ENCODE measurements at regions not wholly inside any gene's neighbourhood (a gene's known extent, or its start where the extent isn't known, plus 50 kb on each side); places are given as distances from the start of the nearest gene placed in this dataset.

- in situ Hi-C loops (cut with MboI; ENCODE audit: low sequenced_read_pairs, unreplicated experiment): no loop called here
- no peak for DNase-seq (ENCODE audit: low spot score)
- TF ChIP-seq CTCF (IDR thresholded peaks at IDR 0.05; ENCODE audit: borderline replicate concordance, control extremely low read depth, extremely low read depth, insufficient read depth, missing control alignments): no peak
Measured at GRCh38 chr2:51628917-51629316, 597.0 kb upstream of the NRXN1 start.

GRCh38 chr2:51624995-51625394 is 593.1 kb upstream of the NRXN1 start:
- in situ Hi-C loops (cut with MboI; ENCODE audit: low sequenced_read_pairs, unreplicated experiment): no loop called here
- no peak for TF ChIP-seq CTCF (IDR thresholded peaks at IDR 0.05; ENCODE audit: borderline replicate concordance, control extremely low read depth, extremely low read depth, insufficient read depth, missing control alignments)
- DNase-seq (ENCODE audit: low spot score): no peak

- no peak for DNase-seq (ENCODE audit: low spot score)
Measured at GRCh38 chr2:51620796-51621195, 588.9 kb upstream of the NRXN1 start.

GRCh38 chr2:51619961-51620360 is 588.0 kb upstream of the NRXN1 start:
- no peak for DNase-seq (ENCODE audit: low spot score)
- no peak for TF ChIP-seq CTCF (IDR thresholded peaks at IDR 0.05; ENCODE audit: borderline replicate concordance, control extremely low read depth, extremely low read depth, insufficient read depth, missing control alignments)
- in situ Hi-C loops (cut with MboI; ENCODE audit: low sequenced_read_pairs, unreplicated experiment): no loop called here

More at GRCh38 chr2:51620796-51621195, 588.9 kb upstream of the NRXN1 start:
- in situ Hi-C loops (cut with MboI; ENCODE audit: low sequenced_read_pairs, unreplicated experiment): no loop called here
- no peak for TF ChIP-seq CTCF (IDR thresholded peaks at IDR 0.05; ENCODE audit: borderline replicate concordance, control extremely low read depth, extremely low read depth, insufficient read depth, missing control alignments)

- DNase-seq (ENCODE audit: low spot score): no peak
Measured at GRCh38 chr2:51612387-51612786, 580.5 kb upstream of the NRXN1 start.

GRCh38 chr2:51601706-51602105 is 569.8 kb upstream of the NRXN1 start:
- no peak for TF ChIP-seq CTCF (IDR thresholded peaks at IDR 0.05; ENCODE audit: borderline replicate concordance, control extremely low read depth, extremely low read depth, insufficient read depth, missing control alignments)
- no peak for DNase-seq (ENCODE audit: low spot score)
- in situ Hi-C loops (cut with MboI; ENCODE audit: low sequenced_read_pairs, unreplicated experiment): no loop called here

More at GRCh38 chr2:51612387-51612786, 580.5 kb upstream of the NRXN1 start:
- TF ChIP-seq CTCF (IDR thresholded peaks at IDR 0.05; ENCODE audit: borderline replicate concordance, control extremely low read depth, extremely low read depth, insufficient read depth, missing control alignments): no peak
- in situ Hi-C loops (cut with MboI; ENCODE audit: low sequenced_read_pairs, unreplicated experiment): no loop called here

GRCh38 chr2:51597086-51597485 is 565.2 kb upstream of the NRXN1 start:
- no peak for DNase-seq (ENCODE audit: low spot score)

More at GRCh38 chr2:51597086-51597485, 565.2 kb upstream of the NRXN1 start:
- in situ Hi-C loops (cut with MboI; ENCODE audit: low sequenced_read_pairs, unreplicated experiment): no loop called here
- no peak for TF ChIP-seq CTCF (IDR thresholded peaks at IDR 0.05; ENCODE audit: borderline replicate concordance, control extremely low read depth, extremely low read depth, insufficient read depth, missing control alignments)
